ENCODE measurements at regions not wholly inside any gene's neighbourhood (a gene's known extent, or its start where the extent isn't known, plus 50 kb on each side); places are given as distances from the start of the nearest gene placed in this dataset.
"Not testable (repeated sequence)": the region's sequence is repeated elsewhere in the genome, so short reads cannot be mapped to it uniquely, and the experiment has no call there.

- Histone ChIP-seq H3K4me3 (ENCODE audit: low read depth, low read length) (no peak overlapping the region), H3K4me1 (ENCODE audit: control insufficient read depth, insufficient read depth, low read length) (peaks cover 3% of the 10 kb centered on the region), H3K9me3 (ENCODE audit: control insufficient read depth, insufficient read depth, low read length) (no peaks in the 10 kb centered on the region), H3K27me3 (ENCODE audit: control insufficient read depth, insufficient read depth, low read length) (no peaks in the 10 kb centered on the region), H3K9ac (ENCODE audit: low read depth, low read length) (no peak overlapping the region), H3K36me3 (ENCODE audit: control insufficient read depth, insufficient read depth, low read length) (no peaks in the 10 kb centered on the region)
Observed at GRCh38 chr1:79197421-79197820, 190.9 kb upstream of the ADGRL4 start.

GRCh38 chr1:79196211-79196610 lies 189.7 kb upstream of the ADGRL4 start:
- H3K36me3 ChIP-seq (ENCODE audit: control insufficient read depth, insufficient read depth, low read length), result no peaks in the 10 kb centered on the region
- no peaks in the 10 kb centered on the region for H3K27me3 ChIP-seq (ENCODE audit: control insufficient read depth, insufficient read depth, low read length)
- H3K9me3 ChIP-seq (ENCODE audit: control insufficient read depth, insufficient read depth, low read length), result no peaks in the 10 kb centered on the region
- H3K4me3 ChIP-seq (ENCODE audit: low read depth, low read length), result no peak overlapping the region
- no peak overlapping the region for H3K9ac ChIP-seq (ENCODE audit: low read depth, low read length)
- peaks cover 3% of the 10 kb centered on the region for H3K4me1 ChIP-seq (ENCODE audit: control insufficient read depth, insufficient read depth, low read length)

GRCh38 chr1:79193211-79194079 lies 186.9 kb upstream of the ADGRL4 start:
- Histone ChIP-seq H3K27me3 (ENCODE audit: control insufficient read depth, insufficient read depth, low read length) (no peaks in the 10 kb centered on the region), H3K9me3 (ENCODE audit: control insufficient read depth, insufficient read depth, low read length) (no peaks in the 10 kb centered on the region), H3K4me3 (ENCODE audit: low read depth, low read length) (no peak overlapping the region), H3K36me3 (ENCODE audit: control insufficient read depth, insufficient read depth, low read length) (no peaks in the 10 kb centered on the region), H3K9ac (ENCODE audit: low read depth, low read length) (no peak overlapping the region), H3K4me1 (ENCODE audit: control insufficient read depth, insufficient read depth, low read length) (peaks cover 3% of the 10 kb centered on the region)

- Histone ChIP-seq H3K36me3 (ENCODE audit: control insufficient read depth, insufficient read depth, low read length) (no peaks in the 10 kb centered on the region), H3K9me3 (ENCODE audit: control insufficient read depth, insufficient read depth, low read length) (no peaks in the 10 kb centered on the region), H3K9ac (ENCODE audit: low read depth, low read length) (no peak overlapping the region), H3K4me1 (ENCODE audit: control insufficient read depth, insufficient read depth, low read length) (peaks cover 3% of the 10 kb centered on the region), H3K4me3 (ENCODE audit: low read depth, low read length) (no peak overlapping the region), H3K27me3 (ENCODE audit: control insufficient read depth, insufficient read depth, low read length) (no peaks in the 10 kb centered on the region)
Observed at GRCh38 chr1:79190074-79190473, 183.5 kb upstream of the ADGRL4 start.

- H3K27me3 ChIP-seq (ENCODE audit: control insufficient read depth, insufficient read depth, low read length), result no peaks in the 10 kb centered on the region
- H3K4me3 ChIP-seq (ENCODE audit: low read depth, low read length), result no peak overlapping the region
- H3K9ac ChIP-seq (ENCODE audit: low read depth, low read length), result no peak overlapping the region
- no peaks in the 10 kb centered on the region for H3K36me3 ChIP-seq (ENCODE audit: control insufficient read depth, insufficient read depth, low read length)
- H3K9me3 ChIP-seq (ENCODE audit: control insufficient read depth, insufficient read depth, low read length), result no peaks in the 10 kb centered on the region
- peaks cover 3% of the 10 kb centered on the region for H3K4me1 ChIP-seq (ENCODE audit: control insufficient read depth, insufficient read depth, low read length)
Observed at GRCh38 chr1:79188337-79188736, 181.8 kb upstream of the ADGRL4 start.

GRCh38 chr1:79186260-79186659 lies 179.7 kb upstream of the ADGRL4 start:
- Histone ChIP-seq H3K27me3 (ENCODE audit: control insufficient read depth, insufficient read depth, low read length) (no peaks in the 10 kb centered on the region), H3K9me3 (ENCODE audit: control insufficient read depth, insufficient read depth, low read length) (no peaks in the 10 kb centered on the region), H3K36me3 (ENCODE audit: control insufficient read depth, insufficient read depth, low read length) (no peaks in the 10 kb centered on the region), H3K4me1 (ENCODE audit: control insufficient read depth, insufficient read depth, low read length) (no peaks in the 10 kb centered on the region), H3K4me3 (ENCODE audit: low read depth, low read length) (no peak overlapping the region), H3K9ac (ENCODE audit: low read depth, low read length) (no peak overlapping the region)

GRCh38 chr1:79177844-79178243 lies 171.3 kb upstream of the ADGRL4 start:
- H3K4me3 ChIP-seq (ENCODE audit: low read depth, low read length), result no peak overlapping the region
- no peaks in the 10 kb centered on the region for H3K27me3 ChIP-seq (ENCODE audit: control insufficient read depth, insufficient read depth, low read length)
- no peaks in the 10 kb centered on the region for H3K9me3 ChIP-seq (ENCODE audit: control insufficient read depth, insufficient read depth, low read length)
- no peaks in the 10 kb centered on the region for H3K4me1 ChIP-seq (ENCODE audit: control insufficient read depth, insufficient read depth, low read length)
- no peaks in the 10 kb centered on the region for H3K36me3 ChIP-seq (ENCODE audit: control insufficient read depth, insufficient read depth, low read length)
- no peak overlapping the region for H3K9ac ChIP-seq (ENCODE audit: low read depth, low read length)

- H3K4me1 ChIP-seq (ENCODE audit: control insufficient read depth, insufficient read depth, low read length), result no peaks in the 10 kb centered on the region
Observed at GRCh38 chr1:79161077-79161476, 154.5 kb upstream of the ADGRL4 start.

GRCh38 chr1:79155991-79156390 lies 149.5 kb upstream of the ADGRL4 start:
- no peaks in the 10 kb centered on the region for H3K27me3 ChIP-seq (ENCODE audit: control insufficient read depth, insufficient read depth, low read length)
- H3K4me3 ChIP-seq (ENCODE audit: low read depth, low read length), result no peak overlapping the region
- H3K9ac ChIP-seq (ENCODE audit: low read depth, low read length), result no peak overlapping the region
- H3K36me3 ChIP-seq (ENCODE audit: control insufficient read depth, insufficient read depth, low read length), result no peaks in the 10 kb centered on the region
- H3K4me1 ChIP-seq (ENCODE audit: control insufficient read depth, insufficient read depth, low read length), result no peaks in the 10 kb centered on the region
- no peaks in the 10 kb centered on the region for H3K9me3 ChIP-seq (ENCODE audit: control insufficient read depth, insufficient read depth, low read length)

More at GRCh38 chr1:79161077-79161476, 154.5 kb upstream of the ADGRL4 start:
- Histone ChIP-seq H3K4me3 (ENCODE audit: low read depth, low read length) (no peak overlapping the region), H3K9me3 (ENCODE audit: control insufficient read depth, insufficient read depth, low read length) (peaks cover 5% of the 10 kb centered on the region), H3K9ac (ENCODE audit: low read depth, low read length) (no peak overlapping the region), H3K36me3 (ENCODE audit: control insufficient read depth, insufficient read depth, low read length) (no peaks in the 10 kb centered on the region), H3K27me3 (ENCODE audit: control insufficient read depth, insufficient read depth, low read length) (no peaks in the 10 kb centered on the region)

GRCh38 chr1:79151006-79151796 lies 144.7 kb upstream of the ADGRL4 start:
- H3K36me3 ChIP-seq (ENCODE audit: control insufficient read depth, insufficient read depth, low read length), result no peaks in the 10 kb centered on the region
- H3K9ac ChIP-seq (ENCODE audit: low read depth, low read length), result no peak overlapping the region
- H3K4me1 ChIP-seq (ENCODE audit: control insufficient read depth, insufficient read depth, low read length), result no peaks in the 10 kb centered on the region
- H3K9me3 ChIP-seq (ENCODE audit: control insufficient read depth, insufficient read depth, low read length), result no peaks in the 10 kb centered on the region
- no peak overlapping the region for H3K4me3 ChIP-seq (ENCODE audit: low read depth, low read length)
- no peaks in the 10 kb centered on the region for H3K27me3 ChIP-seq (ENCODE audit: control insufficient read depth, insufficient read depth, low read length)

- H3K9me3 ChIP-seq (ENCODE audit: control insufficient read depth, insufficient read depth, low read length), result no peaks in the 10 kb centered on the region
- no peaks in the 10 kb centered on the region for H3K4me1 ChIP-seq (ENCODE audit: control insufficient read depth, insufficient read depth, low read length)
- no peak overlapping the region for H3K4me3 ChIP-seq (ENCODE audit: low read depth, low read length)
- H3K36me3 ChIP-seq (ENCODE audit: control insufficient read depth, insufficient read depth, low read length), result no peaks in the 10 kb centered on the region
- H3K27me3 ChIP-seq (ENCODE audit: control insufficient read depth, insufficient read depth, low read length), result no peaks in the 10 kb centered on the region
- H3K9ac ChIP-seq (ENCODE audit: low read depth, low read length), result no peak overlapping the region
Observed at GRCh38 chr1:79150576-79150975, 144.0 kb upstream of the ADGRL4 start.

GRCh38 chr1:79138227-79138626 lies 131.7 kb upstream of the ADGRL4 start:
- not testable (repeated sequence) for H3K4me1 ChIP-seq (ENCODE audit: control insufficient read depth, insufficient read depth, low read length); H3K9me3 ChIP-seq (ENCODE audit: control insufficient read depth, insufficient read depth, low read length)

More at GRCh38 chr1:79138227-79138626, 131.7 kb upstream of the ADGRL4 start:
- not testable (repeated sequence) for H3K36me3 ChIP-seq (ENCODE audit: control insufficient read depth, insufficient read depth, low read length); H3K27me3 ChIP-seq (ENCODE audit: control insufficient read depth, insufficient read depth, low read length); H3K9ac ChIP-seq (ENCODE audit: low read depth, low read length); H3K4me3 ChIP-seq (ENCODE audit: low read depth, low read length)

All from iPS-15b (cell line).